ENCODE measurements at regions not wholly inside any gene's neighbourhood (a gene's known extent, or its start where the extent isn't known, plus 50 kb on each side); places are given as distances from the start of the nearest gene placed in this dataset.

- no peak for DNase-seq
These were observed 427.4 kb downstream of the TTLL7 start for GRCh38 chr1:83571536-83571935.

- DNase-seq = no peak
These were observed 437.6 kb downstream of the TTLL7 start for GRCh38 chr1:83561346-83561745.

GRCh38 chr1:83559129-83559840 is 439.6 kb downstream of the TTLL7 start:
- DNase-seq = no peak

- no peak for DNase-seq
These were observed 443.1 kb downstream of the TTLL7 start for GRCh38 chr1:83555871-83556270.

- DNase-seq = no peak
These were observed 444.8 kb downstream of the TTLL7 start for GRCh38 chr1:83554174-83554573.

GRCh38 chr1:83552820-83553219 is 446.1 kb downstream of the TTLL7 start:
- DNase-seq = no peak

- DNase-seq = no peak
These were observed 450.6 kb downstream of the TTLL7 start for GRCh38 chr1:83548311-83548710.

GRCh38 chr1:83547901-83548300 is 451.0 kb downstream of the TTLL7 start:
- no peak for DNase-seq

- DNase-seq = no peak
These were observed 452.1 kb downstream of the TTLL7 start for GRCh38 chr1:83546874-83547273.

- no peak for DNase-seq
These were observed 453.7 kb downstream of the TTLL7 start for GRCh38 chr1:83545066-83545862.

GRCh38 chr1:83543222-83543973 is 455.5 kb downstream of the TTLL7 start:
- no peak for DNase-seq

- DNase-seq = no peak
These were observed 467.2 kb downstream of the TTLL7 start for GRCh38 chr1:83531521-83532309.

- no peak for DNase-seq
These were observed 468.4 kb downstream of the TTLL7 start for GRCh38 chr1:83530506-83530905.

GRCh38 chr1:83527987-83528386 is 470.9 kb downstream of the TTLL7 start:
- no peak for DNase-seq

- no peak for DNase-seq
These were observed 478.1 kb downstream of the TTLL7 start for GRCh38 chr1:83520797-83521196.

GRCh38 chr1:83516369-83516768 is 482.6 kb downstream of the TTLL7 start:
- DNase-seq = no peak

- DNase-seq = no peak
These were observed 483.3 kb downstream of the TTLL7 start for GRCh38 chr1:83515578-83516154.

GRCh38 chr1:83512373-83513193 is 486.3 kb downstream of the TTLL7 start:
- DNase-seq = no peak

- DNase-seq = no peak
These were observed 487.7 kb downstream of the TTLL7 start for GRCh38 chr1:83511146-83511726.

- no peak for DNase-seq
These were observed 489.6 kb downstream of the TTLL7 start for GRCh38 chr1:83509301-83509781.

Measured in activated CD4-positive, CD25-positive, alpha-beta regulatory T cell treated with anti-CD3 and anti-CD28 coated beads, Interleukin-2, amount 50 U/mL, for 72 hours (primary cell).